ENCODE measurements at regions not wholly inside any gene's neighbourhood (a gene's known extent, or its start where the extent isn't known, plus 50 kb on each side); places are given as distances from the start of the nearest gene placed in this dataset.
"Not testable (repeated sequence)": the region's sequence is repeated elsewhere in the genome, so short reads cannot be mapped to it uniquely, and the experiment has no call there.

GRCh38 chr1:83455753-83456152 is 543.2 kb downstream of the TTLL7 start:
- DNase-seq: not testable (repeated sequence)

DNA sequence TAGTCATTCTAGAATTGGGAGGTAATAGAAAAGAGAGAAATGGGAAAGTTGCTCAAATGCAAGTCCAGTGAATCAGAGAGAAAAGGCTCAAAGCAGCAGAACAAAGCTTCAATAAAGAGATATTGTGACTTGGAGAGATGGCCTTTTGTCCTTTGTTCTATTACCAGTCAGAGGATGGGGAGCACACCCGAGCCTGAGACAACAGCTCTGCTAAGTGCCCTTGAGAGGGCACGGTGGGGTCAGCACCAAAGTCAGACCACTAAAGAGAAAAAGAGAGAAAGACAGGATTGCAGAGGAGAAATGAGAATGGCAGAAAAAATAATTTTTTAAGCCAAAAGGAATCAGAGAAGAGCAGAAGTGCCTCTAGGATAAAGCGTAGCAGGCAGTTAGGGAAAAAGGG is 553.1 kb downstream of the TTLL7 start:
- DNase-seq: not testable (repeated sequence)

- not testable (repeated sequence) for DNase-seq
Measured at GRCh38 chr1:83442412-83442811, 556.5 kb downstream of the TTLL7 start.

- not testable (repeated sequence) for DNase-seq
Measured at GRCh38 chr1:83440586-83440985, 558.3 kb downstream of the TTLL7 start.

GRCh38 chr1:83440021-83440420 is 558.9 kb downstream of the TTLL7 start:
- not testable (repeated sequence) for DNase-seq

DNA sequence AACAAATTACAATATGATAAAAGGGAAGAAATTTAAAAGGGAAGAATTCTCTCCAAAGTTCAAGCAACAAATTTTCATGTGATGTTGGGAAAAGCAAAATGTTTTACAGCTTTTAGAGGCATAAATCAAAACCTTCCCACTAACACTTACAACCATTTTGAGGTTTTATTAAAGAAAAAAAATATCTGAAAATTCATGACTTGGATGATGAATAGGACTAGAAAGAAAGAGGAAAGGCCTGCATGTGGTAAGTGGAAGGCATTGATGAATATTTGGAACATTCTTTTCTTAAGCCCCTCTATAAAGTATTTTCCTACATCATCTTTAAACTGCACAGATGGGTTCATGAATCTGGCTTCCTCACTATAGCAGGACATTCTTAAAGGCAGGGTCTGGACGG is 560.6 kb downstream of the TTLL7 start:
- not testable (repeated sequence) for DNase-seq

GRCh38 chr1:83435336-83435735 is 563.6 kb downstream of the TTLL7 start:
- not testable (repeated sequence) for DNase-seq

DNA sequence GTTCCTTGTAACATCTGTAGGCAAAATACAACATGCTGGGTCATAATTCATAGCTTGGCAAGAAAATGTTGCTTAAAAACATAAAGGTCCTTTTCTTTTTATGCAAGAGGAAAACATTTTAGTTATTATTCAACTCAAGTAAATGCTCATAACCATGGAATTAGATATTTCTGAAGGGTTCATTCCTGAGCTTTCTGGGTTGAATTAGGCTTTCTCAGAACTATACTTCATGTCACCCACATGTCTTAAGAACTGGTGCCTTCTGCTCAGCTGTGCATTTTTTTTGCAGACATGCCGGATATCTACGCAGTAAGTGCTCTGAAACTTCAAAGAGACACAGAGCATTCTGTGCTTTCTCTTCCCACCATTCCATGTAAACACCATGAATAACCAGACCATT is 571.4 kb downstream of the TTLL7 start:
- not testable (repeated sequence) for DNase-seq

DNA sequence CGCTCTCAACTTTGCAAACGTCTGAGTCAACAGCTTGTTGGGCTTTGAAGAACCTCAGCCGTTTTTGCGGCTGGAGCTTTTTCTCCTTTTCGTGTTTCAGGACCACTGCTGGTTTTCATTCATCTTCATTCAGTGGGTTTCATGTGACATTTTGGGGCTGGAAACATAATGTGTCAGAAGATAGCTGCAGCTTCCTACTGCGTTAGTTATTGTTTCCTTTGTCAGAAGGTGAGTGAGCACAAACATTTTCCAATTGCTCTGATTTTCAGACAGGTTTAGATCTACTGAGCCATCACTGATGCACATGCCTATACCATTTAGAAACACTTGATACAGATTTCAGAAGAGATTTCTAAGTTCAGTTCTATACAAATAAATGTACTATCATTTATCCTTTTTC is 575.5 kb downstream of the TTLL7 start:
- DNase-seq: not testable (repeated sequence)

DNA sequence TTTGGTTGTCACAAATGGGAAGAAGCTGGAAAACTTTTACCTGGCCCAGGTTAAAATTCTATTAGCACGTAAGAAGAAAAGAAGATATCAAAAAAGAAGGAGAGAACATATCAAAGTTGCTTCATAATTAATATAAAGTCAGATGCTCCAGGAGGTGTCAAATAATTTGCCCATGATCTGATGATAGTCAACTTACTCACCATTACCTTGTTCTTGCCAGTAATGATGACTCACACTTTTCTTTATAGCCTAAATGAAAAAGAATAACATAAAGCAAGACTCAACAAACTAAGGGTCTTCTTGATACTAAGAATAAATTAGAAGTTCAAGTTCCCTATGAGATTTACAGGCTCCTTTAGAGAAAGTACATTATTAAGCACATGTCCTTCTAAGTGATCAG is 580.4 kb downstream of the TTLL7 start:
- no peak for DNase-seq

- DNase-seq: not testable (repeated sequence)
Measured at GRCh38 chr1:83413839-83414107, 585.2 kb downstream of the TTLL7 start.

- not testable (repeated sequence) for DNase-seq
Measured at GRCh38 chr1:83410746-83411413, 588.1 kb downstream of the TTLL7 start.

DNA sequence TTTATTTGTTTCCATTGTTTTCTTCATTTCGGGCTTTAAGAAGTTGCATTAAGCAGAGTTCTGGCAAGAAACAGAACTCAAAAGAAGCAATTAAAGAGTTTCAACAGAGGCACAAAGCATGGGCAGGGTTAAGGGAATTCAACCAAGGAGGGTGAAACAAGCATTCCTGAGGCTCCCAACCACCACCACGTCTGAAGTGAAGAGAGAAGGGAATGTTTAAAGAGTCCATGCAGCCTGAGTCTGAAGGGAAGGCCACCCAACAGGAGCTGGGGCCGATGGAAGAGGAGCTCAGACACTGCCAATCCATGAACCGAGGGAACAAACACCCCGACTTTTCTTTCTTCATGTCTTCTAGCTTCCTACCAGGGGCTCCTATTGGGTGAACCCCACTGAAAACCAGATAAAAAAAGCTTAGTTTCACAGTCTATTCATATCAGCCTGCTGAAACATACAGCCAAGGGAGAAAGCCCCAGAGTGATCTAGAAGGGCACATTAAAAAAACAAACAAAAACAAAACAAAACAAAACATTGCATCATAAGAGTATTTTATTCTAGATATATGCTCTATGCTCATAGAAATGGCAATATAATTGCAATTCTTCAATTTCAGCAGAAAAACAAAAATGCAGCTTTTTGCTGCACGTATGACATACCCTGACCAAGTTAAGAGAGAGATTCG is 592.1 kb downstream of the TTLL7 start:
- DNase-seq: not testable (repeated sequence)

- DNase-seq: not testable (repeated sequence)
Measured at GRCh38 chr1:83405789-83406188, 593.1 kb downstream of the TTLL7 start.

- DNase-seq: not testable (repeated sequence)
Measured at GRCh38 chr1:83403500-83403899, 595.4 kb downstream of the TTLL7 start.

GRCh38 chr1:83401146-83401545 is 597.8 kb downstream of the TTLL7 start:
- DNase-seq: not testable (repeated sequence)

- not testable (repeated sequence) for DNase-seq
Measured at GRCh38 chr1:83400173-83400572, 598.8 kb downstream of the TTLL7 start.

DNA sequence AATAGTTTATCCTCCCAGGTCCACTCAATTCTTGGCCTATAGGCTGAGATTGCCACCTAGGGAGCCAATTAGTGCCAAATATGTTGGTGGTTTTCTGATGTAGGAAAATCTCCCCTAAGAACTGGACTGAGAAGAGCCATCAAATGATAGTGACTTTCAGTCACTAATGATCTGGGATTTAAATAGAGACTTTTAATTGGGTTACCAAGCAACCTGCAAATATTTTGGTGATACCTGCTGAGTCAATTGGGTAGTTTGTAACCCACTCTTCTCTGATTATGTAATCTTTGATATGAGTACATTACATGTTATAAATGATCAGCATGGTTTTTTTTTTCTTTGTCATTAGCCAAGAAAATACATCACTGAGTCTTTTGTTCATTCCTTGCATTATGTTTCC is 600.8 kb downstream of the TTLL7 start:
- DNase-seq: not testable (repeated sequence)

- not testable (repeated sequence) for DNase-seq
Measured at GRCh38 chr1:83395130-83395529, 603.8 kb downstream of the TTLL7 start.

DNA sequence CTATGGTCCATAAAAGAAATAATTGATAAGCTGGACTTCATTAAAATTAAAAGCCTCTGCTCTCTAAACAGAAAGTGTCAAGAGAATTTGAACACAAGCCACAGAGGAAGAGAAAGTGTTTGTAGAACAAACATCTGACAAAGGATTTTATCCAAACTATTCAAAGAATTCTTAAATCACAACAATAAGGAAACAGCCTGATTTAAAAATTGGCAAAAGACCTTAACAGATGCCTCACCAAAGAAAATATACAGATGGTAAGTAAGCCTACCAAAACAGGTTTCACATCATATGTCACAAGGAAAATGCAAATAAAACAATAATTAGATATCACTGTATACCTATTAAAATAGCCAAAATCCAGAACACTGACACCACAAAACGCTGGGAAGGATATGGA is 612.0 kb downstream of the TTLL7 start:
- DNase-seq: not testable (repeated sequence)

- not testable (repeated sequence) for DNase-seq
Measured at GRCh38 chr1:83383107-83383506, 615.8 kb downstream of the TTLL7 start.

DNA sequence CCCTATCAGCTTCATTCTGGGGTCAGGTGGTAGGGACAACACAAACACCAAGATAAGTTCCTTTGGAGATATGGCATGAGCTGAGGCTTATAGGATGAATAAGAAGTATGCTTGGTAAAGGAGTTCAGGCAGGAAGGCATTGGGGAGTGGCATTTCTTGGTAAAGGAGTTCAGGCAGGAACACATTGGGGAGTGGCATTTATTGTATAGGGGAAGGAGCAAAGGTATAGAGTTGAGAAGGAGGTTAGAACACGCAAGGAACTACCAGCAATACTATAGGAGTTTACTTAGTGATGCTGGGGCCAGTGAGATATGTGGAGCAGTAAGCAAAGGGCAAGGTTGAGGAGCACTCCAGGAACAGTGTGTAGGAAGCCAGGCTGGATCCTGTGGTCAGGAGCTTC is 625.9 kb downstream of the TTLL7 start:
- DNase-seq: not testable (repeated sequence)

DNA sequence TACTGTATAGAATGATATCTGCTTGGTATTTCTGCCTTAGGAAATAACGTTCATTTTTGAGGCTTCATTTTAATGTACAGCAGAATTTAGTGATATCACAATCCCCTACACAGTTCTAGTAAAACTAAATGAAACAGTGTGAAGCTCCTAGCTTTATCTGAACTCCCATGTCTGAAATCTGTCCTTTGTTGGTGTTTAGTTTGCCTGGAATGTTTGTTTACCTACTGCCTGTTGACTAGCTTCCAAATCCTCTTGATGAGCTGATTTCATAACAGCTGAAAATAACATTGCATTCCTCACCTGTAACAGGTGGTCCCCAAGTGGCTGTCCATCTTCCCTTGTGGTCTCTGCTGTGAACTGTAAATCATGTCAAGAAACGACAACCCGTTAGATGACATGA is 629.1 kb downstream of the TTLL7 start:
- not testable (repeated sequence) for DNase-seq

DNA sequence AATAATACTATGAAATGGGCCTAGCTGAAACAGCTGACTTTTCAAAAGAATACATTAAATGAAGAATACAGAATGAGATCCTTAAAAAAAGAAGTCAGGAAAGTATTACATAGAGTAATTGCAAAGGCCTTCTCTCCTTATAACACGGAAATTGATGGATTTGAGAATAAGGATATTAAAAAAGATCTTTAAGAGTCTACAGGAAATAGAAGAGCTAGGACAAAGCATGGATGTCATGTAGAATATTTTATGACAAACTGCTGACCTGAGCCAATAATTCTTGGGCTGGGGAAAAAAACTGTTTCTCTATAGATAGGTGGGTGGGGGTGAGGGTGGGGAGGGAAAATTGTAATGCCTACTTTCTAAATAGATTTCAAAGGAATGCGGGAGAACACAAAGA is 633.6 kb downstream of the TTLL7 start:
- DNase-seq: not testable (repeated sequence)

GRCh38 chr1:83345375-83345774 is 653.6 kb downstream of the TTLL7 start:
- DNase-seq: not testable (repeated sequence)

Measured in inflammatory macrophage treated with lipopolysaccharide for 4 hours (primary cell).